ENCODE measurements at regions not wholly inside any gene's neighbourhood (a gene's known extent, or its start where the extent isn't known, plus 50 kb on each side); places are given as distances from the start of the nearest gene placed in this dataset.
"Not testable (repeated sequence)": the region's sequence is repeated elsewhere in the genome, so short reads cannot be mapped to it uniquely, and the experiment has no call there.

- H3K4me1 Mint-ChIP-seq; DNase-seq; POLR2A ChIA-PET; H3K27me3 Mint-ChIP-seq; H3K9me3 Mint-ChIP-seq; H3K4me3 Mint-ChIP-seq; ATAC-seq (ENCODE audit: low read depth); H3K36me3 Mint-ChIP-seq; H3K27ac Mint-ChIP-seq: not testable (repeated sequence)
These were observed 52.9 kb downstream of the CDY2B start for GRCh38 chrY:17827155-17827554.

DNA sequence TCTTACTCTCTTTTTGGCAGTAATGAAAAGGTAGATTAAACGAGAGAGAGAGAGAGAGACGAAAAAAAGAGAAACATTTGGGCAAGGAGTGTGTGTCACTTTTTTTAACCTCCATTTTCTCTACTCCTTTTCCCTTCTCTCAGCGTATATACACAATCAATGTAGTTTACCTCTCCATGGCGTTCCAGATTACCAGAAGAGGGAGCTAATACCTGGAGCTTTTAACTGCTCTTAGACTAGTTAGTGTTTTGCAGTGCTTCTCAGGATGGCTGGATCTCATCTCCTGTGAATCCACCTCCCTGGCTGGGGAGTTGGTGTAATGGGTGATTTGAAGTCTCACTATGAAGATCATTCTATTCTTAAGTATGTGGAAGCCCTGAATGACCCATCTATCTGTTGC lies 60.3 kb downstream of the CDY2B start:
- H3K27ac Mint-ChIP-seq; H3K4me1 Mint-ChIP-seq; POLR2A ChIA-PET; H3K9me3 Mint-ChIP-seq; ATAC-seq (ENCODE audit: low read depth); H3K4me3 Mint-ChIP-seq; H3K36me3 Mint-ChIP-seq; DNase-seq; H3K27me3 Mint-ChIP-seq: not testable (repeated sequence)

GRCh38 chrY:17819025-17819646 lies 60.9 kb downstream of the CDY2B start:
- POLR2A ChIA-PET; DNase-seq; H3K4me3 Mint-ChIP-seq; ATAC-seq (ENCODE audit: low read depth); H3K27me3 Mint-ChIP-seq; H3K4me1 Mint-ChIP-seq; H3K36me3 Mint-ChIP-seq; H3K27ac Mint-ChIP-seq; H3K9me3 Mint-ChIP-seq: not testable (repeated sequence)

- H3K4me3 Mint-ChIP-seq; H3K36me3 Mint-ChIP-seq; H3K9me3 Mint-ChIP-seq; DNase-seq; ATAC-seq (ENCODE audit: low read depth); H3K4me1 Mint-ChIP-seq; H3K27ac Mint-ChIP-seq; H3K27me3 Mint-ChIP-seq; POLR2A ChIA-PET: not testable (repeated sequence)
These were observed 62.6 kb downstream of the CDY2B start for GRCh38 chrY:17817076-17818068.

GRCh38 chrY:17812664-17813063 lies 67.4 kb downstream of the CDY2B start:
- H3K27me3 Mint-ChIP-seq, result not testable (repeated sequence)

DNA sequence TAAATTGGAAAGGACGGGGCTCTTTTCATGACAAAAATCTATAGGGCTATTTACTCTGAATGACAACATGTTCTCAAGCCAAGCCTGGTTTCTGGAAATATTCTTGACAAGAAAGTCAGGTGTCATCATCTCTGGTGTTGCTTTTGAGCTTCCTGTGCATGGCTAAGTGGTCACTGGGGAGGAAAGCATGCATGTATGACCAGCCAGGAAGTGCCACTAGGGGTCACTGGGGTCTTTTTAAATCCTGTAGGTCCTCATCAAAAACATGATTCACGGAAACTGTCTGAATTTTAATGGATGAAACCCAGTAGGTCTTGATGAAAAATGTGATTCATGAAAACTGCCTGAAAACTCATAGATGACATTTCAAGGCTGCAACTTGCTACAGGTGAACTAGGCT lies 80.1 kb downstream of the CDY2B start:
- H3K4me3 Mint-ChIP-seq; H3K9me3 Mint-ChIP-seq; ATAC-seq (ENCODE audit: low read depth); H3K36me3 Mint-ChIP-seq; H3K27ac Mint-ChIP-seq; H3K4me1 Mint-ChIP-seq; DNase-seq; H3K27me3 Mint-ChIP-seq; POLR2A ChIA-PET: not testable (repeated sequence)

More at GRCh38 chrY:17812664-17813063, 67.4 kb downstream of the CDY2B start:
- H3K9me3 Mint-ChIP-seq; H3K4me1 Mint-ChIP-seq; H3K4me3 Mint-ChIP-seq; H3K36me3 Mint-ChIP-seq; H3K27ac Mint-ChIP-seq; ATAC-seq (ENCODE audit: low read depth); DNase-seq; POLR2A ChIA-PET: not testable (repeated sequence)

- H3K4me1 Mint-ChIP-seq; POLR2A ChIA-PET; H3K27me3 Mint-ChIP-seq; H3K4me3 Mint-ChIP-seq; ATAC-seq (ENCODE audit: low read depth); H3K27ac Mint-ChIP-seq; H3K9me3 Mint-ChIP-seq; H3K36me3 Mint-ChIP-seq; DNase-seq: not testable (repeated sequence)
These were observed 92.8 kb downstream of the CDY2B start for GRCh38 chrY:17787214-17787613.

- DNase-seq; H3K36me3 Mint-ChIP-seq; H3K9me3 Mint-ChIP-seq; H3K27me3 Mint-ChIP-seq; H3K4me3 Mint-ChIP-seq; H3K4me1 Mint-ChIP-seq; POLR2A ChIA-PET; ATAC-seq (ENCODE audit: low read depth); H3K27ac Mint-ChIP-seq: not testable (repeated sequence)
These were observed 113.9 kb downstream of the CDY2B start for GRCh38 chrY:17766000-17766699.

- H3K9me3 Mint-ChIP-seq; H3K27me3 Mint-ChIP-seq; H3K36me3 Mint-ChIP-seq; H3K4me3 Mint-ChIP-seq; H3K27ac Mint-ChIP-seq; H3K4me1 Mint-ChIP-seq; ATAC-seq (ENCODE audit: low read depth); DNase-seq; POLR2A ChIA-PET: not testable (repeated sequence)
These were observed 120.8 kb downstream of the CDY2B start for GRCh38 chrY:17759213-17759612.

DNA sequence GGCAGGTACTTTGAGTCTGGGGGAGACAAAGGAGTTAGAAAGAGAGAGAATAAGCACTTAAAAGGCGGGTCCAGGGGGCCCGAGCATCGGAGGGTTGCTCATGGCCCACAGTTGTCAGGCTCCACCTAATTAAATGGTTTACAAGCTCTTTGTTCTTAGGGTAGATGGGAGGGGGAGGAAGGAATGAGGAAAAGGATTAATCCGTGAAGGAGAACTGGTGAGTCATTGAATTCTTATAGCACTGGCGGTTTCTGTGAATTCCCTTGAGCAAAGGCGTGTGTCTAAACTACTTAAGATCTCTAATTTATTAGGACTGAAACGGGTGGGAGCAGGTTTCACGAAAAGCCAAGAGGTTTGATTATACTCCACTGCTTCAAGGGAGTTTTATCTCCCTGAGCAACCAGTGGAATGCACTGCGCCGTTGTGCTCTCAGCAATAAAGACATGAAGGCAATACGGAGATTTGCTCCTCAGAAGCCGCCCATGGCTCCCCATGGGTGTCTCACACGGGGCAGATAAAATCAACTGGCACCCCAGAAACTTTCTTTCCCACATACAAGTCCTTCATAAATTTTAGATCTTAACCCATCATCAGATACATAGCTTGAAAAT lies 127.0 kb downstream of the CDY2B start:
- H3K27ac Mint-ChIP-seq, result not testable (repeated sequence)

DNA sequence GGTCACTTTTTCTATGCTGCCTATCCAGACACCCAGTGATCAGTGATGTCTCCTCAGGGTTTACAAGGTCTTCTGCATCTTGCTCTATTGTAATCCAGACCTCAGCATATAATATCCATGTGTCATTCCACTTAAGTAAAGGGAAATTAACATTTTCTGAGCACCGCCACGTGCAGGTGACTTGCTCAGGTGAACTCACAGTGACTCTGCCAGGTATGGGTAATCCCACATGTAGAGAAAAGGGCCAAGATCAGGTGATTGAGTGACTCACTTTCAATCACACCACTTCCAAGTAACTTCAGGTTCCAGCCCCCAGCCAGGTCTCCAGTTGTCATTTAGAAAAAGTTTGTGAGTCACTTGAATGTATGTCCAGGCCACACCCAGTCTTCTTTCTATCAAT lies 140.2 kb downstream of the CDY2B start:
- ATAC-seq (ENCODE audit: low read depth); POLR2A ChIA-PET; H3K27me3 Mint-ChIP-seq; H3K4me3 Mint-ChIP-seq; H3K9me3 Mint-ChIP-seq; H3K4me1 Mint-ChIP-seq; DNase-seq; H3K27ac Mint-ChIP-seq; H3K36me3 Mint-ChIP-seq: not testable (repeated sequence)

More for the DNA sequence above, 127.0 kb downstream of the CDY2B start:
- H3K27me3 Mint-ChIP-seq; DNase-seq; POLR2A ChIA-PET; H3K9me3 Mint-ChIP-seq; H3K4me3 Mint-ChIP-seq; H3K4me1 Mint-ChIP-seq; ATAC-seq (ENCODE audit: low read depth); H3K36me3 Mint-ChIP-seq: not testable (repeated sequence)

GRCh38 chrY:17729474-17729873 lies 150.5 kb downstream of the CDY2B start:
- H3K4me1 Mint-ChIP-seq; H3K4me3 Mint-ChIP-seq; H3K27ac Mint-ChIP-seq; H3K27me3 Mint-ChIP-seq; POLR2A ChIA-PET; H3K36me3 Mint-ChIP-seq; DNase-seq; H3K9me3 Mint-ChIP-seq; ATAC-seq (ENCODE audit: low read depth): not testable (repeated sequence)

- POLR2A ChIA-PET; H3K4me1 Mint-ChIP-seq; ATAC-seq (ENCODE audit: low read depth); DNase-seq; H3K9me3 Mint-ChIP-seq; H3K36me3 Mint-ChIP-seq; H3K27me3 Mint-ChIP-seq; H3K27ac Mint-ChIP-seq; H3K4me3 Mint-ChIP-seq: not testable (repeated sequence)
These were observed 163.5 kb downstream of the CDY2B start for GRCh38 chrY:17716329-17717043.

All from activated naive CD8-positive, alpha-beta T cell treated with anti-CD3 and anti-CD28 coated beads, Interleukin-2, amount 10 ng/mL, durations not matched to agents 7 days and 5 days (primary cell).